ENCODE measurements at regions not wholly inside any gene's neighbourhood (a gene's known extent, or its start where the extent isn't known, plus 50 kb on each side); places are given as distances from the start of the nearest gene placed in this dataset.
"Not testable (repeated sequence)": the region's sequence is repeated elsewhere in the genome, so short reads cannot be mapped to it uniquely, and the experiment has no call there.

DNA sequence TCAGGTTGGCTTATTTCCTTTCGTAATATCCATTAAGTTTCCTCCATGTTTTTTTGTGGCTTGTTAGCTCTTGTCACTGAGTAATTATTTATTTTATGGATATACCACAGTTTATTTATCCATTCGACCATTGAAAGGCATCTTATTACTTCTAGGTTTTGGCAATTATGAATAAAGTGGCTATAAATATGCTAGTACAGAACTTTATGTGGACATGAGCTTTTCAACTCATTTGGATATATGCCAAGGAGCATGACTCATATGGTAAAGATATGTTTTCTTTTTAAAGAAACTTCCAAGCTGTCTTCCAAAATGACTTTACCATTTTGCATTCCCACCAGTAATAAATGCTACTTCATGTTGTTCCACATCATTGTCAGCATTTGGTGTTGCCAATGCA is 803.6 kb downstream of the GLUD2 start:
- no peak for DNase-seq (ENCODE audit: low read depth in 2 of 3, low spot score in 1 of 3)

DNA sequence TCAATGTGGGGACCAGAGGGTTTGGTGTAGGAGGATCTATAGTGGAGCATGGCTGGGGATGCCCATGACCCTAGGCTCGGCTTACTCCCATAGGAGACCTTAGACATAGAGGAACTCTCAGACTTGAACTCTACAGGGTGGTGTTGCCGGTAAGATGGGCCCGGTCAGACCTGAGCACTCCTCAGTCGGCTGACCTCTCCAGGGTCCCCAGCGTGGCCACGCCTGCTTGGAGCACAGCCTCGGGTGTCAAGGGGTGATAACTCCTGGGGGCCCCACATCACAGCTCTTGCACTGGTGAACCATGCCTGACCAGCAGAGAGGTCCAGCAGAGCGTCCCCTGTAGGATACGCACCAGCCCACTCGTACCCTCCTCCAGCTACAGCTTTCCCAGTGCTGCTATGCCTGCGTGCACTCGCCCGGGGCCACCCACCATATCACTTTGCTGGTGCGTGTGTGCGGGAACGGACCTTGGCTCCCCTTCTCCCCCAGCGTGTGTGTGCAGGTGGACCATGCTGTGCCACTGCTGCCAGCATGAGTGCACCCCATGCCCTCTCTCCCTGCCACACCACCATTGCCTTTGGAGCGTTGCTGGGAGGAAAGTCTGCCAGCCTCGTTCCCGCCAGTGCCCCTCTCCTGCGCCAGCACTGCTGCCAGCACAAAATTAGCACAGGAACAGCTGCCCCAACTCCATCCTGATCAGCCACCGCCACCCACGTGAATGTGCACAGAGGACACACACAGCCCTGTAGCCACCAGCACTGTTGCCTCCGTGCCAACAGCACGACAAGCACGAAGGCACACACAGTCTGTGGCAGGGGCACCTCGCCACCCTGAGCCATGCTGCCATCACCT is 806.6 kb downstream of the GLUD2 start:
- no peak for DNase-seq (ENCODE audit: low read depth in 2 of 3, low spot score in 1 of 3)

DNA sequence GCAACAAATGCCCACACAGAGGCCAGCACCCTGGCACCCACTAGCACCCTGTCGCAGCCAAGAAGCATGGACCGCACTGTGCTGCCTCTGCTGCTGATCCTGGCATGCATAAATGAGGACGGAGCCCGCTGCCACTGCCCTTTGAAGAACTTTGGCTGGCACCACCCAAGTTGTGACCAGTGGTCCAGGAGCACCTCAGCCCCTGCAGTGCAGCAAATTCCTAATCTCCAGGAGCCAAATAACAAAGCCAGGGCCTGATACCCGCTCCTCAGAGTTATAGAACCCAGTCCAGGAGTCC is 807.2 kb downstream of the GLUD2 start:
- no peak for DNase-seq (ENCODE audit: low read depth in 2 of 3, low spot score in 1 of 3)

DNA sequence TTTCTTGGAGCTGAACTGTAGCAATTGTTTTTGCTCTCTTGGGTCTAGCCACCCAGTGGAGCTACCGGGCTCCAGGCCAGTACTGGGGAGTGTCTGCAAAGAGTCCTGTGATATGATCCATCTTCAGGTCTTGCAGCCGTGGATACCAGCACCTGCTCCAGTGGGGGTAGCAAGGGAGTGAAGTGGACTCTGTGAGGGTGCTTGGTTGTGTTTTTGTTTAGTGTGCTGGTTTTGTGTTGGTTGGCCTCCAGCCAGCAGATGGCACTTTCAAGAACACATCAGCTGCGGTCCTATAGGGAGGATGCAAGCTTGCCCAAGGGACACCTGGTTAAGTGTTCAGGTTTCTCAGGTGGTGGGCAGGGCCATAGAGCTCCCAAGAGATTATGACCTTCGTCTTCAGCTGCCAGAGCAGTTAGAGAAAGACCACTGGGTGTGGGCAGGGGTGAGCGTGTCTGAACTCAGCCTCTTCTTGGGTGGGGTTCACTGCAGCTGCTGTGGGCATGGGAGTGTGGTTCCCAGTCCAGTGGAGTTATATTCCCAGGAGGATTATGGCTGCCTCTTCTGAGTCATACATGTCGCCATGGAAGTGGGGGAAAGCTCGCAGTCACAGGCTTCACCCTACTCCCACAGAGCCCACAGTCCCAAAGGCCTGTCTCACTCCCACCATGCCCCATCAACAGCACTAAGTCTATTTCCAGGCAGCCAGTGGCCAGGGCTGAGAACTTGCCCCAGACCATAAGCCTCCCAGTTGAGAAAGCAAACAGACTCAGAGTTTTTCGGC is 811.6 kb downstream of the GLUD2 start:
- no peak for DNase-seq (ENCODE audit: low read depth in 2 of 3, low spot score in 1 of 3)

DNA sequence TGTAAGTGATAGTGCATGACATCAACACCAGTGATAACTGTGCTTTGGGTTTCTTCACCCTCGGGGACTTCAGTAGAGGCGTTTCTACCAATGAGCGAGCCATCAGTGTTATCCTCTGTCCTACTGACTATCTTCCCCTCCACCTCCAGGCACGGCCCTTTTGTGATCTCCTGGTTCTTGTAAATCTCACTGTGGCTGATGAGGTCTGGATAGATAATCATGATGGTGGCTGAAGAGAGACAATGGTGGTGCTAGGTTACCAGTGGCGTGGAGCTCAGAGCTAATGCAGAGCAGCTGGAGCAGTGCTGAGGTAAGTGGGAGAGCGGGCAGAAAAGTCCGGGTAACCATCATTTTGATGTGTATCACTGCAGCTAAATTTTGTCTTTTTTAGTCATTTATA is 816.6 kb downstream of the GLUD2 start:
- DNase-seq (ENCODE audit: low read depth in 2 of 3, low spot score in 1 of 3): no peak

DNA sequence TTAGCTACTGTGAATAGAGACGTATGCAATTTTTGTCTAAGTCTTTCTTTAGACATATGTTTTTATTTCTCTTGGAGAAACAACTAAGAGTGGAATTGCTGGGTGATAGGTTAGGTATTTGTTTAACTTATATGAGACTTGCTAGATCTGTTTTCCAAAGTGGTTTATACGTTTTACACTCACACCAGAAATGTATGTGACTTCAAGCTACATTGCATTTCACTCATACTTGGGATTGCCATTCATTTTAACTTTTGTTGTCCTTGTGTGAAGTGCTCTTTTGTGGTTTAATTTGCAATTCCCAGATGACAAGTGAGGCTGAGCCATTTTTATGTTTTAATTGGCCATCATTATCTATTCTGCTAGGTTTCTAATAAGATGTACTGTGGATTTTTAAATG is 817.2 kb downstream of the GLUD2 start:
- DNase-seq (ENCODE audit: low read depth in 2 of 3, low spot score in 1 of 3): no peak

DNA sequence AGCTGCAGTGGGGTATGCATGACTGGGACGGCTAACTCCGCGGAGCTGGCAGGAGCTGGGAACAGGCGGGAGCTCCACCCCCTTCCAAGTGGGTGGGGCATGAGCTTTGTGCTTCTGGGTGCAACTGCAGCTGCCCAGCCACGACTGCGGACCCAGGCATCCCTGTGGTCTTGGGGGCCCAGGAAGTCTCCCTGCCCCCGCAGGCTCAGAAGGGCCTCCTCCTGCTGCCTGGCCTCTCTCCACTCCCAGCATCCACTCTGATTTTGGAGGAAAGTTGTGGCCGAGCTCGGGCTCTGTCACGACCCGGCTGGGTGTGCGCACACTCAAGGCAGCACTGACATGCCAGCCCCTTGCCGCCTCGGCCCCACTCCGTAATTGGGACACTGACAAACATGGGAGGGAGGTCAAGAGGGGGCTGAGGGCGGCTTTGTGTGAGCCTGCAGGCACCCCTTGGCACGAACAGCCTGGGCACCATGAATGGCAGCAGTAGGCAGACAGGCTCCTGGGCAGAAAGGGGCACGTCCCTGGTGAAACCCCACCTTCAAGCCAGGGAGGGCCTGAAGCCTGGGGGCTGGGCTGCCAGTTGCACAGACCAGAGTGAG is 822.6 kb downstream of the GLUD2 start:
- no peak for DNase-seq (ENCODE audit: low read depth in 2 of 3, low spot score in 1 of 3)

DNA sequence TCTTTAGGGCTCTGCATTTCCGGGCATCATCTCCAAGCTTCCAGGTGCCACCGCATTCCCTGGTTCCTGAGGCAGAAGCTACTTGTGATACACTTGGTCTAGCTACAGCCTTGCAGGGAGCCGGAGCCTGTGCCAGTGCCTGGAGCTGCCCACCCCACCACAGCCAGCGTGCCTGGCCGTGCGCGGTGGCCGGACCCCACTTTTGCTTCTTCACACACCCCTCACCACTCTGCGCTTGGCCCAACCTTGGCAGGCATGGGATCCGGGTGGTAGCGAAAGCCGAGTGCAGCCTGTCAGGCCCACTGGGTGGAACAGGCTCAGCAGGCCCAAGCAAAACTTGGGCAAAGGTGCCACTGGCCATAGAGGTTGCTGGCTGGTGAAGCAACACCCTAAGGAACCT is 823.7 kb downstream of the GLUD2 start:
- DNase-seq (ENCODE audit: low read depth in 2 of 3, low spot score in 1 of 3): no peak

DNA sequence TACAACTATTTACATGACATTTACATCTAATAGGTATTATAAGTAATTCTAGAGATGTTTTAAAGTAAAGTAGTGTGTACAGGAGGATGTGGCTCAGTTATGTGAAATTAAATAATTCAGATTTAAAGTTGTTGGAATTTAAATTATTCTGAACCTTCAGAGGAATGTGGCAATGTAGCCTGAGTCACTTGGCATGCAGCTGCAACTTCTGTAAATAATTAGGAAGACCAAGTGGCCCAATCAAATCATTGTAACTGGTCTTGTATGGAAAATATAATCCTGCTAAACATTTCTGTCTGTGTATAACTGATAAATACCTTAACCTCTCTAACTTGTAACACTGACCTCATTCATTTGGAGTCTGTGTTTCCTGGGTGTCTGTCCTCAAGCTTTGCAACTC is 828.9 kb downstream of the GLUD2 start:
- no peak for DNase-seq (ENCODE audit: low read depth in 2 of 3, low spot score in 1 of 3)

DNA sequence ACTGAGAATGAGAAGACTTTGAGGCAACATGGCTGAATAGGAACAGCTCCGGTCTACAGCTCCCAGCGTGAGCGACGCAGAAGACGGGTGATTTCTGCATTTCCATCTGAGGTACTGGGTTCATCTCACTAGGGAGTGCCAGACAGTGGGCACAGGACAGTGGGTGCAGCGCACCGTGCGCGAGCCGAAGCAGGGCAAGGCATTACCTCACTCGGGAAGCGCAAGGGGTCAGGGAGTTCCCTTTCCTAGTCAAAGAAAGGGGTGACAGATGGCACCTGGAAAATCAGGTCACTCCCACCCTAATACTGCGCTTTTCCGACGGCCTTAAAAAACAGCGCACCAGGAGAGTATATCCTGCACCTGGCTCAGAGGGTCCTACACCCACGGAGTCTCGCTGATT is 829.9 kb downstream of the GLUD2 start:
- not testable (repeated sequence) for DNase-seq (ENCODE audit: low read depth in 2 of 3, low spot score in 1 of 3)

DNA sequence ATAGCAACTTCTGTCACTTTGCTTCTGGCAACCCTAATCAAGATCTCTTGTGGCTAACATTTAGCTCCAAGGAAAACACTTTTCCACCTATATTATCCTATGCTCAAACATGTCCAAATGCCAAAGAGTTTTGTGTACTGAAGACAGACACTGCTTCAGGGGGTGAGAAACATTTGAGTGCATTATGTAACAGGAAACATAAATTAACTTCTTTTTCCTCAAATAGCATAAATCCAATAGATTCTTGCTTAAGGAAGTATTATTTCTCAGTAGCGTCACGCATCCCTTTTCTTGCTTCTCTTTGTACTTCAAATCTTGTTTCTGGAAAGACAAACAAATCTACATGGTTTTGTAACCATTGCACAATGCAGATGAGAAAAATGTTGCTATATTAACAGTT is 839.1 kb downstream of the GLUD2 start:
- no peak for DNase-seq (ENCODE audit: low read depth in 2 of 3, low spot score in 1 of 3)

DNA sequence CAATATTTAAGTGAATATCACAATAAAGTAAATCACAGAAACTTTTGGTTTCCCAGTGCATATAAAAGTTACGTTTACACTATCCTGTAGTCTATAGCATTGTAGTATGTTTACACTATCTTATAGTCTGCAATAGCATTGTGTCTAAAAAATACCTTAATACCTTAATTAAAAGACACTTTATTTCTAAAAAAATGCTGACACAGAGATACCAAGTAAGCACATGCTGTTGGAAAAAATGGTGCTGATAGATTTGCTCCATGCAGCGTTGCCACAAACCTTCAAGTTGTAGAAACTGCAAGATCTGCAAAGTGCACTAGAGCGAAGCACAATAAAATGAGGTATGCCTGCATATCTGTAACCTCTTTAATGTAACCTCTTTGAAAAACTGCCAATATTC is 847.3 kb downstream of the GLUD2 start:
- no peak for DNase-seq (ENCODE audit: low read depth in 2 of 3, low spot score in 1 of 3)

DNA sequence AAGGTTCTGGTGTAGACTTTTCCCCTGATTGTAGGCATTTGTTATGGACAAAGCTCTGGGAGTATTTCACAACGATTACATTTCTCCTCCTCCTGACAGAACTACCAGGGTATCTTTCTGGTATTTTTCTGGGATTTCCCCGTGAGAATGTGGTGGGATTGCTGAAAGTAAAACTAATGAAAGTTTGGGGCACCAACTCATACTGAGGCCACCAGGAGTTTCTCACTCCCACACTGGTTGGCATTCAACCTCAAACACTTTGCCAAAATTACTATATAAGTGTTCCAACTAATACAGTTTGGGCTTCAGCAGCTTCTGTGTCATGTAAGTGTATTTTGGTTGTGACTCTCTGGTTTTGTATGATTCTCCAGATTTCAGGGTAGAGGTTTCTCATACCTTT is 855.1 kb downstream of the GLUD2 start:
- DNase-seq (ENCODE audit: low read depth in 2 of 3, low spot score in 1 of 3): no peak

DNA sequence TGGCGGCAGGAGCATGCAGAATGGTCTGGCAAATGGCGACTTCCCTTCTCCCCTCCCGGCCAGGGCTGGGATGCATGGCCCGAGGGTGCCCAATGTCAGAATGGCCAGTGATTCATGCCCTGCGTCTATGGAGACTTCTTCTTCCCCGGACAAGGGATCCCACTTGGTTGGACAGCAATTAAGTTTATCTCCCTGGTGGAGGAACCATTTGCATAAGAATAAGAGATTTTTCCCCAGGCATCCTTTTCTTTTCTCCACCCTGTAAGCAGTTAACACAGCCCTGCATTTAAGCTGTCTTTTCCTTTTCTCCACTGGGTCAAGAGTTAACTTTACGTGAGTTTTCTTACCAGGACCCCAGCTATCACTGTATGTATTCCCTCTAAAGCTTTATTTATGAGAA is 856.6 kb downstream of the GLUD2 start:
- DNase-seq (ENCODE audit: low read depth in 2 of 3, low spot score in 1 of 3): no peak

DNA sequence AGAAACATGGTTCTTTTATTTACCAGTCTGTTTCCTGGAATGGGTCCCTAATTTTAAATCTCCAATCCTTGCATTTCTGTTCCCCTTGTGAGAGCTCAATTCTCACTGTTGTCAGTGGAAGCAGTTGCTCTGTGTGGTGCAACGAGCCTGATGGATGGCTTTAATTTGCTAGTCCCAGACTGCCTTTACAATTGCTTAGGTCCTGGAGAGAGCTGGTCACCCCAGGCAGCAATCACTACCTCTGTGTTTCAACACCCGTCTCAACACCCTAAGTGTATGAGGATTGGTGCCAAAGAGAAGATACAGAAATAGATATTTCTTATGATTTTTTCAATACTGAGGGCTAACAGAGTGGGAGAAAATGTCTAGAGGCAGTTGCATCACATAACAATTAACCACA is 873.8 kb downstream of the GLUD2 start:
- DNase-seq (ENCODE audit: low read depth in 2 of 3, low spot score in 1 of 3): no peak

DNA sequence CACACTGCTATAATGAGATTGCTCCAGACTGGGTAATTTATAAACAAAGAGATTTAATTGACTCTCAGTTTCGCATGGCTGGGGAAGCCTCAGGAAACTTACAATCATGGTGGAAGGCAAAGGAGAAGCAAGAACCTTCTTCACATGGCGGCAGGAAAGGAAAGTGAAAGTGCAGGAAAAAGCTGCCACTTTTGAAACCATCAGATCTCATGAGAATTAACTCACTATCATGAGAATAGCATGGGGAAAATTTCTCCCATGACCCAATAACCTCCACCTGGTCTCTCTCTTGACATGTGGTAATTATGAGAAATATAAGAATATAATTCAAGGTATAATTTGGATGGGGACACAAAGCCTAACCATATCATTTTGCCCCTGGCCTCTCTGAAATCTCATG is 884.2 kb downstream of the GLUD2 start:
- DNase-seq (ENCODE audit: low read depth in 2 of 3, low spot score in 1 of 3): no peak

DNA sequence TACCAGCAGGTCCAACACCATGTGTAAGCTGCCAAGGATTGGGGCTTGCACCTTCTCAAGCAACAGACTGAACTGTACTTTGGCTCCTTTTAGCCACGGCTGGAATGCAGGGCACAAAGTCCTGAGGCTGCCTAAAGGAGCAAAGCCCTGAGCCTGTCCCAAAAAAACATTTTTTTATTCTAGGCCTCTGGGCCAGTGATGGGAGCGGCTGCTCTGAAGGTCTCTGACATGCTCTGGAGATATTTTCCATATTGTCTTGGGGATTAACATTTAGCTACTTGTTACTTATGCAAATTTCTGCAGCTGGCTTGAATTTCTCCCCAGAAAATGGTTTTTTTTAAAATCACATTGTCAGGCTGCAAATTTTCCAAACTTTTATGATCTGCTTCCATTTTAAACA is 885.3 kb downstream of the GLUD2 start:
- DNase-seq (ENCODE audit: low read depth in 2 of 3, low spot score in 1 of 3): no peak

DNA sequence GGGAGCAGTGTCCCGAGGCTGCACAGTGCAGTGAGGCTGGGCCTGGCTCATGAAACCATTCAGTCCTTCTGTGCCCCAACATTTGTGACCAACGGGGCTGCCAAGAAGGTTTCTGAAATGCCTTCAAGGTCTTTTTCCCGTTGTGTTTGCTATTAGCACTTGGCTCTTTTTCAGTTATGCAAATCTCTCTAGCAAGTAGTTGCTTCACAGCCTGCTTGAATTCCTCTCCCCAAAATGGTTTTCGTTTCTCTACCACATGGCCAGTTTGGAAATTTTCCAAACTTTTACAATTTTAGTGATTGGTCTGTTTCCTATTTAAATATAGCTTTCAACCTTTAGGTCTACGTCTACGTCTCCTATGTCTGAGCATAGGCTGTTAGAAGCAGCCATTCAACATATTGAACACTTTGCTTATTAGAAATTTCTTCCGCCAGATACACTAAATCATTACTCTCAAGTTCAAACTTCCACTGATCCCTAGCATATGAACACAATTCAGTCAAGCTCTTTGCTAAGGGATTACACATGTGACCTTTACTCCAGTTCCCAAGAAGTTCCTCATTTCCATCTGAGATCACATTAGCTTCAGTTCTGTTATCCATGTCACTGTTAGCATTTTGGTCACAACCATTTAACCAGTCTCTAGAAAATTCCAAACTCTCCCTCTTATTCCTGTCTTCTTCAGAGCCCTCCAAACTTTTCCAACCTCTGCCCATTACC is 901.8 kb downstream of the GLUD2 start:
- DNase-seq (ENCODE audit: low read depth in 2 of 3, low spot score in 1 of 3): no peak

DNA sequence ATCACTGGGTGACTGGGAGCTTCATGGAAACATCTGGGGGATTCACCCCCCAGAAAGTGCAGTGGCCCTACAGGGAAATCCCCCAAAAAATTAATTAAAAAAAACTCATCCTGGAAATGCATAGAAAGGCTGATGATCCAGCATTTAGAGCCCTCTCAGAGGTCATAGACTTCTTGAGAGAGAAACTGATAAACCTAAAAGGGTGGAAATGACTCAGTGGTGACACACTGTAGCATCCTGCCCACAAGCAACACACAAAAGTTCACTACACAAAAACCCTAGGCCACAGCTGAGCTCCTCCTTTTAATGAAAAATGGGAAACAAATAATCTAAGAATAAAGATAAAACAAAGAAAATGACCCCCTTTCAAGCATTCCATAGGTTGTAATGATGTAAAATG is 911.5 kb downstream of the GLUD2 start:
- no peak for DNase-seq (ENCODE audit: low read depth in 2 of 3, low spot score in 1 of 3)

DNA sequence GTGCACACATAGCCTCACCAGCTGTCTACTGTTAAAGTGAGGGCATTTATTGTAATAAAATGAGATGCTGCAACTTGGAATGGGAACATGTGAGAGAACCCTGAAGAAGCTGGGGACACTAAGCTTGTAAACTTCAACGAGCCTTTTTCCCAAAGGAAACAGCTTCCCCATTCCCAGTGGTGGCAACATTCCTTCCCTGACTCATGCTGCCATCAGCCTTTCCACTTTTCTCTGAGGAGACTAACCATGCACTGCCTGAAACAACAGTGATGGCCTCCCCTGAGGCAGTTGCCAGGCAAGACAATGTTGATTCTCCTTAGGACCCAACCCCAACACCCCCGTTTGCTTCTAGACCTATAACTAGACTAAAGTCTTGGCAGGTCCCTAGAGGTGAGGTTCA is 928.3 kb downstream of the GLUD2 start:
- no peak for DNase-seq (ENCODE audit: low read depth in 2 of 3, low spot score in 1 of 3)

DNA sequence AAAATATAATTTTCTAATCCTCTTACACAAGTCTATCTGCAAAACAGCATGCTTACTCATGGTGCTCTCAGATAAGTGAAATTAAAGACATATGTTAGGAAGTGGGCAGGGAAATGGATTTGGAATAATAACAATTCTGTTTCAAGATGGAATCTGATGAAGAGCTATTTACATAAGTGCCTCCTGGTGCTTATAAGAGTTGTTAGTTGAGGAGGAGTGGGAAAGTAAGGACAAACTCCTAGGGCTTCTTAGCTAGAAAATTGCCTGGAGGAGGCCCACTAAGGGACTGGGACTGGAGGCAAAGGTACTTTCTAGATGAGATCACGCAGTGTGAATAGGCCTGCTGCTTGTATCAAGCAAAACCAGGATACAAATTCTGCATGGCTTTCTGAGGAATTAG is 939.8 kb downstream of the GLUD2 start:
- no peak for DNase-seq (ENCODE audit: low read depth in 2 of 3, low spot score in 1 of 3)

DNA sequence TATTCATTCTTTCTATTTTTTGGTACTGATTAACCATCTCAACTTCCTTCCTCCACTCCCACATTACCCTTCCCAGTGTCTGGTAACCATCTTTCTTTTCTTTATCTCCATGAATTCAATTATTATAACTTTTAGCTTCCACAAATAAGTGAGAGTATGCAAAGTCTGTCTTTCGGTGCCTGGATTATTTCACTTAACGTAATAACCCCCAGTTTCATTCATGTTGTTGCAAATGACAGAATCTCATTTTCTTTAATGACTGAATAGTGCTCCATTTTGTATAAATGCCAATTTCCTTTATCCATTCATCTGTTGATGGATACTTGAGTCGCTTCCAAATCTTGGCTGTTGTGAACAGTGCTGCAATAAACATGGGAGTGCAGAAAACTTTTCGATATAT is 940.4 kb downstream of the GLUD2 start:
- DNase-seq (ENCODE audit: low read depth in 2 of 3, low spot score in 1 of 3): no peak

All from stimulated activated CD4-positive, alpha-beta T cell treated with anti-CD3 and anti-CD28 coated beads, Interleukin-12 subunit alpha, Interleukin-12 subunit beta, amount 100 ng/mL, for 48 hours (primary cell).